ENCODE measurements at regions not wholly inside any gene's neighbourhood (a gene's known extent, or its start where the extent isn't known, plus 50 kb on each side); places are given as distances from the start of the nearest gene placed in this dataset.

- Histone ChIP-seq H3K27me3 (replicated peaks in 1 of 2; ENCODE audit: control insufficient read depth in 2 of 2, insufficient read depth in 2 of 2, low read length in 1 of 2) (no peaks in the 10 kb centered on the region), H3K9me3 (replicated peaks; ENCODE audit: control insufficient read depth, insufficient read depth, low read length) (no peaks in the 10 kb centered on the region), H2AFZ (ENCODE audit: control insufficient read depth, low read depth, low read length) (no peak overlapping the region), H3K4me3 (no peak overlapping the region), H3K9ac (ENCODE audit: control insufficient read depth, insufficient read depth, low read length) (no peak overlapping the region), H3K27ac (ENCODE audit: control insufficient read depth, insufficient read depth) (no peak overlapping the region), H4K20me1 (ENCODE audit: control insufficient read depth, insufficient read depth) (no peaks in the 10 kb centered on the region), H3K36me3 (ENCODE audit: control insufficient read depth in 2 of 2, insufficient read depth in 2 of 2, low read length in 1 of 2) (no peaks in the 10 kb centered on the region), H3K79me2 (ENCODE audit: control insufficient read depth, insufficient read depth, low read length) (no peaks in the 10 kb centered on the region), H3K4me1 (ENCODE audit: control insufficient read depth, insufficient read depth, low read length) (no peaks in the 10 kb centered on the region), H3K4me2 (ENCODE audit: control insufficient read depth, insufficient read depth) (no peak overlapping the region)
- no peak for ATAC-seq
- no peak for FAIRE-seq
- BruUV-seq (replicated peaks) = no TSS peak
- ChIA-PET RAD21 (ENCODE audit: unreplicated experiment) (no interaction called here), CTCF (no interaction called here), POLR2A (no interaction called here), SMC1A (ENCODE audit: uncharacterized antibody, unreplicated experiment) (no interaction called here)
- in situ Hi-C loops (cut with MboI) = no loop called here
- intact Hi-C loops (cut with micrococcal nuclease; ENCODE audit: unreplicated experiment) = no loop called here
- DNase-seq (ENCODE audit: low read depth, low spot score) = no peak
- no peak for TF ChIP-seq MEF2B (IDR thresholded peaks at IDR 0.05; ENCODE audit: partially characterized antibody, poor library complexity, severe bottlenecking)
- TF ChIP-seq DPF2 (IDR thresholded peaks at IDR 0.05) = no peak
- WGBS (ENCODE audit: insufficient coverage, insufficient replicate concordance, low lambda C conversion rate, missing lambda C conversion rate) = 52% methylated on average over 8 of the region's 8 CpGs
Observed at GRCh38 chr18:56224669-56225561, 413.5 kb downstream of the TXNL1 start.

- POLR2A ChIA-PET = no interaction called here
- no TSS peak for BruUV-seq (replicated peaks)
- in situ Hi-C loops (cut with MboI) = no loop called here
- TF ChIP-seq MYC (IDR thresholded peaks at IDR 0.05; ENCODE audit: insufficient read depth, insufficient read length, insufficient replicate concordance, low read length, severe bottlenecking) (no peak), NR2C1 (IDR thresholded peaks at IDR 0.05) (no peak), NKRF (conservative IDR thresholded peaks at IDR 0.05) (no peak), CREM (IDR thresholded peaks at IDR 0.05; ENCODE audit: low read depth) (no peak), ZBTB33 (IDR thresholded peaks at IDR 0.05) (no peak), PBX3 (IDR thresholded peaks at IDR 0.05; ENCODE audit: insufficient replicate concordance, low read depth, low read length) (no peak), KAT2A (conservative IDR thresholded peaks at IDR 0.05; ENCODE audit: control insufficient read depth, low read depth, low read length) (no peak)
Observed at GRCh38 chr18:56221195-56222065, 417.0 kb downstream of the TXNL1 start.

More at GRCh38 chr18:56221195-56222065, 417.0 kb downstream of the TXNL1 start:
- CTCF ChIA-PET = no interaction called here
- WGBS (ENCODE audit: insufficient coverage, insufficient replicate concordance, low lambda C conversion rate, missing lambda C conversion rate) = 43% methylated on average over 5 of the region's 5 CpGs
- FAIRE-seq (no peak), ATAC-seq (no peak), DNase-seq (ENCODE audit: low read depth, low spot score) (no peak)
- SMC1A ChIA-PET (ENCODE audit: uncharacterized antibody, unreplicated experiment) = no interaction called here
- Histone ChIP-seq H3K4me3 (no peak overlapping the region), H3K27me3 (replicated peaks in 1 of 2; ENCODE audit: control insufficient read depth in 2 of 2, insufficient read depth in 2 of 2, low read length in 1 of 2) (no peaks in the 10 kb centered on the region), H3K4me1 (ENCODE audit: control insufficient read depth, insufficient read depth, low read length) (no peaks in the 10 kb centered on the region), H3K27ac (ENCODE audit: control insufficient read depth, insufficient read depth) (no peak overlapping the region), H4K20me1 (ENCODE audit: control insufficient read depth, insufficient read depth) (no peaks in the 10 kb centered on the region), H2AFZ (ENCODE audit: control insufficient read depth, low read depth, low read length) (no peak overlapping the region), H3K4me2 (ENCODE audit: control insufficient read depth, insufficient read depth) (no peak overlapping the region), H3K36me3 (ENCODE audit: control insufficient read depth in 2 of 2, insufficient read depth in 2 of 2, low read length in 1 of 2) (no peaks in the 10 kb centered on the region), H3K9me3 (replicated peaks; ENCODE audit: control insufficient read depth, insufficient read depth, low read length) (no peaks in the 10 kb centered on the region), H3K9ac (ENCODE audit: control insufficient read depth, insufficient read depth, low read length) (no peak overlapping the region), H3K79me2 (ENCODE audit: control insufficient read depth, insufficient read depth, low read length) (no peaks in the 10 kb centered on the region)
- RAD21 ChIA-PET (ENCODE audit: unreplicated experiment) = no interaction called here
- intact Hi-C loops (cut with micrococcal nuclease; ENCODE audit: unreplicated experiment) = no loop called here
